ENCODE measurements at regions not wholly inside any gene's neighbourhood (a gene's known extent, or its start where the extent isn't known, plus 50 kb on each side); places are given as distances from the start of the nearest gene placed in this dataset.

DNA sequence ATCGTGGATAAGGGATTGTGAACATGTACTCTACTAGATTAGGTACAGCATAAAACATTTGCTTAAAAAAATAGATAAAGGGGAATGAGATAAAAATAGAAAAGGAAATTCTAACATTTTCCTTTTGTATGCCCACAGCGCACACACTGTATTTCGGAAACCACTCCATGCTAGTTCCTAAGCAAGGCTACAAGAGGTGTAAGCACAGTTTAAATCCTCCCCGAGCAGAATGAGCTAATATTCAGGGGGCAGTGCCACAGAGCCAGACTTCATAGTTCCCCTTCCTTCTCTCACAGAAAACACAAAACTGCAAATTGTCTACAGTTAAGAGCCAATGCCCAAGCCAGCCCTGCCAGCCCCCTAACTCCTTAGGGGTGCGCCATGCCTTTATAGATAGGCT lies 159.4 kb downstream of the ZNF281 start:
- Mint-ChIP-seq H3K4me3 (no peak overlapping the region), H3K27ac (no peak overlapping the region), H3K4me1 (no peaks in the 10 kb centered on the region), H3K9me3 (ENCODE audit: insufficient read depth) (no peaks in the 10 kb centered on the region), H3K27me3 (peaks cover 19% of the 10 kb centered on the region)
- no peak overlapping the region for H3K4me2 ChIP-seq (replicated peaks; ENCODE audit: low read depth, low read length, poor library complexity, severe bottlenecking)
- H3K9ac ChIP-seq (ENCODE audit: low read length), result no peak overlapping the region
- H3K79me2 ChIP-seq (ENCODE audit: control insufficient read depth, insufficient read depth, low read length), result no peaks in the 10 kb centered on the region
- ChIA-PET CTCF (no interaction called here), POLR2A (interaction anchor here (0.6 kb wide), 1 partner anchor 457 kb away, joined by 3 read pairs; no protein-coding TSS in a partner anchor)
- no peak for DNase-seq
- no peak overlapping the region for H3K27ac ChIP-seq (ENCODE audit: low read length in 2 of 2)
- H3K9me3 ChIP-seq (ENCODE audit: control extremely low read depth in 1 of 3, control insufficient read depth in 2 of 3, insufficient read depth in 1 of 3, low read length in 2 of 3), result no peaks in the 10 kb centered on the region
- H2AFZ ChIP-seq (ENCODE audit: insufficient read depth, low read depth, low read length, poor library complexity, severe bottlenecking), result no peak overlapping the region
- no peak for ATAC-seq (ENCODE audit: low read depth)
- H3K36me3 ChIP-seq (replicated peaks in 1 of 2; ENCODE audit: control extremely low read depth in 1 of 2, control insufficient read depth in 1 of 2, extremely low read depth in 1 of 2, insufficient read depth in 2 of 2, low read length in 1 of 2), result no peaks in the 10 kb centered on the region
- WGBS (ENCODE audit: insufficient coverage), result 59% methylated on average over 3 of the region's 5 CpGs
- peaks cover 0 to 4% (median 1%) of the 10 kb centered on the region in 4 experiments for H3K27me3 ChIP-seq (replicated peaks in 1 of 4; ENCODE audit: control extremely low read depth in 1 of 4, control insufficient read depth in 3 of 4, insufficient read depth in 4 of 4, low read length in 3 of 4)
- no peaks in the 10 kb centered on the region for H3K4me1 ChIP-seq (ENCODE audit: control insufficient read depth in 2 of 2, insufficient read depth in 2 of 2, low read length in 2 of 2)
- no peak overlapping the region for H3K4me3 ChIP-seq (ENCODE audit: control extremely low read depth in 1 of 5, extremely low read depth in 1 of 5, insufficient read depth in 1 of 5, low read depth in 2 of 5, low read length in 4 of 5)
- TF ChIP-seq, protein P1, sequence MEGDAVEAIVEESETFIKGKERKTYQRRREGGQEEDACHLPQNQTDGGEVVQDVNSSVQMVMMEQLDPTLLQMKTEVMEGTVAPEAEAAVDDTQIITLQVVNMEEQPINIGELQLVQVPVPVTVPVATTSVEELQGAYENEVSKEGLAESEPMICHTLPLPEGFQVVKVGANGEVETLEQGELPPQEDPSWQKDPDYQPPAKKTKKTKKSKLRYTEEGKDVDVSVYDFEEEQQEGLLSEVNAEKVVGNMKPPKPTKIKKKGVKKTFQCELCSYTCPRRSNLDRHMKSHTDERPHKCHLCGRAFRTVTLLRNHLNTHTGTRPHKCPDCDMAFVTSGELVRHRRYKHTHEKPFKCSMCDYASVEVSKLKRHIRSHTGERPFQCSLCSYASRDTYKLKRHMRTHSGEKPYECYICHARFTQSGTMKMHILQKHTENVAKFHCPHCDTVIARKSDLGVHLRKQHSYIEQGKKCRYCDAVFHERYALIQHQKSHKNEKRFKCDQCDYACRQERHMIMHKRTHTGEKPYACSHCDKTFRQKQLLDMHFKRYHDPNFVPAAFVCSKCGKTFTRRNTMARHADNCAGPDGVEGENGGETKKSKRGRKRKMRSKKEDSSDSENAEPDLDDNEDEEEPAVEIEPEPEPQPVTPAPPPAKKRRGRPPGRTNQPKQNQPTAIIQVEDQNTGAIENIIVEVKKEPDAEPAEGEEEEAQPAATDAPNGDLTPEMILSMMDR (IDR thresholded peaks at IDR 0.05), result no peak
- TF ChIP-seq EZH2 (IDR thresholded peaks at IDR 0.05; ENCODE audit: borderline replicate concordance, insufficient read depth, low read depth, low read length, poor library complexity, severe bottlenecking), result no peak
- intact Hi-C loops (cut with micrococcal nuclease), result no loop called here
- no peaks in the 10 kb centered on the region for H4K20me1 ChIP-seq (ENCODE audit: control insufficient read depth, insufficient read depth, low read length, poor library complexity, severe bottlenecking)

DNA sequence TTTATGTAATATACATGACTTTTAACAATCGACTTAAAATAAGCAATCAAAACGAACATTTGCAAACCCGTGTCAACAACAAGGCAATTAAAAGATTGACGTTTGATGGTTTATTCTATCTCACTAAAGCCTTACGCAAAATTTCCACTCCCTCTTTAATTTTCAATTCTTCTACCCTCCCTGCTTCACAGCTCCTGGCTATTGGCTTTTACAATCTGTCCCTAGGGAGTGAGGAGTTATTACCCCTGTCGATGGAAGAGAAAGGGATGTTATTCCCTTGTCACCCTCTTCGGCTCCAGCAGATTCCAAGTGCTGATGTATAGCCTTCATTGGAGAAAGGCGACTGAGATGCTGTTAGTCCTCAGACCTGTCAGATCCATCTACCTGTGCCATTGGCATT lies 161.3 kb downstream of the ZNF281 start:
- Histone ChIP-seq H3K9ac (ENCODE audit: low read length) (no peak overlapping the region), H3K4me2 (replicated peaks; ENCODE audit: low read depth, low read length, poor library complexity, severe bottlenecking) (no peak overlapping the region), H2AFZ (ENCODE audit: insufficient read depth, low read depth, low read length, poor library complexity, severe bottlenecking) (no peak overlapping the region), H3K4me3 (ENCODE audit: control extremely low read depth in 1 of 5, extremely low read depth in 1 of 5, insufficient read depth in 1 of 5, low read depth in 2 of 5, low read length in 4 of 5) (no peak overlapping the region), H3K9me3 (ENCODE audit: control extremely low read depth in 1 of 3, control insufficient read depth in 2 of 3, insufficient read depth in 1 of 3, low read length in 2 of 3) (no peaks in the 10 kb centered on the region), H3K36me3 (replicated peaks in 1 of 2; ENCODE audit: control extremely low read depth in 1 of 2, control insufficient read depth in 1 of 2, extremely low read depth in 1 of 2, insufficient read depth in 2 of 2, low read length in 1 of 2) (no peaks in the 10 kb centered on the region), H4K20me1 (ENCODE audit: control insufficient read depth, insufficient read depth, low read length, poor library complexity, severe bottlenecking) (no peaks in the 10 kb centered on the region), H3K79me2 (ENCODE audit: control insufficient read depth, insufficient read depth, low read length) (no peaks in the 10 kb centered on the region), H3K4me1 (ENCODE audit: control insufficient read depth in 2 of 2, insufficient read depth in 2 of 2, low read length in 2 of 2) (no peaks in the 10 kb centered on the region), H3K27me3 (replicated peaks in 1 of 4; ENCODE audit: control extremely low read depth in 1 of 4, control insufficient read depth in 3 of 4, insufficient read depth in 4 of 4, low read length in 3 of 4) (peaks cover 0 to 7% (median 5%) of the 10 kb centered on the region in 4 experiments), H3K27ac (ENCODE audit: low read length in 2 of 2) (no peak overlapping the region)
- Mint-ChIP-seq H3K4me1 (no peaks in the 10 kb centered on the region), H3K27ac (no peak overlapping the region), H3K9me3 (ENCODE audit: insufficient read depth) (no peaks in the 10 kb centered on the region), H3K27me3 (peaks cover 28% of the 10 kb centered on the region), H3K4me3 (no peak overlapping the region)
- intact Hi-C loops (cut with micrococcal nuclease), result no loop called here
- CTCF ChIA-PET, result no interaction called here
- TF ChIP-seq EZH2 (IDR thresholded peaks at IDR 0.05; ENCODE audit: borderline replicate concordance, insufficient read depth, low read depth, low read length, poor library complexity, severe bottlenecking), result no peak
- TF ChIP-seq, protein P1 (IDR thresholded peaks at IDR 0.05), result no peak
- DNase-seq, result no peak
- WGBS (ENCODE audit: insufficient coverage), result 100% methylated on average over 2 of the region's 8 CpGs
- no peak for ATAC-seq (ENCODE audit: low read depth)
- POLR2A ChIA-PET, result no interaction called here
